Breast epithelium (tissue), 3 donors: ENCODE measurements at regions not wholly inside any gene's neighbourhood (a gene's known extent, or its start where the extent isn't known, plus 50 kb on each side); places are given as distances from the start of the nearest gene placed in this dataset.

Experiments
- POLR2A ChIP-seq: fragments of 450-650 bp; IDR thresholded peaks from one replicate; pipeline ENCODE4 v1.6.1; 2016; ENCODE audit warnings: antibody characterized with exemption, mild to moderate bottlenecking, moderate library complexity
- TF ChIP-seq, protein P1 (sequence below), 3 donors: fragments of 450-650 bp; IDR thresholded peaks; one replicate each; pipeline ENCODE4 v1.5.1; 2016 to 2017; ENCODE audit warnings: antibody characterized with exemption in 3 of 3, mild to moderate bottlenecking in 3 of 3, moderate library complexity in 3 of 3

DNA sequence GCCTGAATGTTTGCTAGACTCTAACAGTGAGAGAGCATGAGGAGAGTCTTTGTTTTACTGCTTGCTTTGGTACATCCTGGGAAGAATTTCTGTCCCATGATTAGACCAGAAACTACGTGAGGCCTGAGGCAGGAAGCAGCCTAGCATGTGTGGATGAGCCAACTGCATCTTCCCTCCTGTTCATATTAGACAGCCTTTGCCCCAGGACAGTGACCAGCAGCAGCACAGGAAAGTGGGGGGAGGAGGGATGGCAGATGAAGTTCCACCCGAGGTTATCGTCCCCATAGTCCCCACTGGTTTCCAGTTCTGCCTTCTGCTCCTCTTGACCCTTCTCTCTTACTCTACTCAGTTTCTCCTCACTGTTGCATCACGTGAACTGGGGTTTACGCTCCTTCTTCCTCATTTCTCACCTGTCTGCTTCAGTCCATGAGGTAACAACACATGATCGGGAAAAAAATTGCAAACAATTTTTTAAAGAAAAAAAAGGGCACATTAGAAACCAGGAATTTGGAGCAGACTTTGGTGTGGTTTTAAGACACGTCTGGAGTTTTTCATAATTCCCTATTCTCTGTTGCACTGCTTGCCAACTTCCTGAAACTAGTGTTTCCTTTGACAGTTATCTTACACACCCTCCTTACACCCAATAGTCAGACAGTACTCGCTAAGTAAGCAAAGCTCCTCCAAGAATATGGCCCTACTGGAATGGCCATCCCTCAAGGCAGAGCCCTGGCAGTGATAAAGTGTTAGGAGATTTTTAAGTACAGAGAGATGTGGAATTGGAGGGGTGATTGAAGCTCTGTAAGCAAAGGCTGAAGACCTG is 84.1 kb downstream of the SNX18 start:
- TF ChIP-seq, protein P1, sequence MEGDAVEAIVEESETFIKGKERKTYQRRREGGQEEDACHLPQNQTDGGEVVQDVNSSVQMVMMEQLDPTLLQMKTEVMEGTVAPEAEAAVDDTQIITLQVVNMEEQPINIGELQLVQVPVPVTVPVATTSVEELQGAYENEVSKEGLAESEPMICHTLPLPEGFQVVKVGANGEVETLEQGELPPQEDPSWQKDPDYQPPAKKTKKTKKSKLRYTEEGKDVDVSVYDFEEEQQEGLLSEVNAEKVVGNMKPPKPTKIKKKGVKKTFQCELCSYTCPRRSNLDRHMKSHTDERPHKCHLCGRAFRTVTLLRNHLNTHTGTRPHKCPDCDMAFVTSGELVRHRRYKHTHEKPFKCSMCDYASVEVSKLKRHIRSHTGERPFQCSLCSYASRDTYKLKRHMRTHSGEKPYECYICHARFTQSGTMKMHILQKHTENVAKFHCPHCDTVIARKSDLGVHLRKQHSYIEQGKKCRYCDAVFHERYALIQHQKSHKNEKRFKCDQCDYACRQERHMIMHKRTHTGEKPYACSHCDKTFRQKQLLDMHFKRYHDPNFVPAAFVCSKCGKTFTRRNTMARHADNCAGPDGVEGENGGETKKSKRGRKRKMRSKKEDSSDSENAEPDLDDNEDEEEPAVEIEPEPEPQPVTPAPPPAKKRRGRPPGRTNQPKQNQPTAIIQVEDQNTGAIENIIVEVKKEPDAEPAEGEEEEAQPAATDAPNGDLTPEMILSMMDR (IDR thresholded peaks at IDR 0.05) = no peak
- TF ChIP-seq POLR2A = no peak
